GM19023 (cell line): ENCODE measurements at regions not wholly inside any gene's neighbourhood (a gene's known extent, or its start where the extent isn't known, plus 50 kb on each side); places are given as distances from the start of the nearest gene placed in this dataset.
"Not testable (repeated sequence)": the region's sequence is repeated elsewhere in the genome, so short reads cannot be mapped to it uniquely, and the experiment has no call there.

Experiments used
- ATAC-seq: cut with Tn5 transposase; IDR thresholded peaks from one replicate; pipeline ENCODE4 v1.9.1; 2021; ENCODE audit warnings: mild to moderate bottlenecking, moderate library complexity; ENCODE audit not compliant: unreplicated experiment

GRCh38 chr6:119845161-119845560 lies 495.6 kb upstream of the MAN1A1 start:
- ATAC-seq: no peak

- ATAC-seq: no peak
Measured at GRCh38 chr6:119844387-119844786, 494.8 kb upstream of the MAN1A1 start.

GRCh38 chr6:119842191-119842590 lies 492.6 kb upstream of the MAN1A1 start:
- ATAC-seq: no peak

- no peak for ATAC-seq
Measured at GRCh38 chr6:119838043-119838442, 488.5 kb upstream of the MAN1A1 start.

- no peak for ATAC-seq
Measured at GRCh38 chr6:119834418-119834817, 484.9 kb upstream of the MAN1A1 start.

- ATAC-seq: no peak
Measured at GRCh38 chr6:119832411-119832810, 482.9 kb upstream of the MAN1A1 start.

- ATAC-seq: no peak
Measured at GRCh38 chr6:119830494-119831295, 481.1 kb upstream of the MAN1A1 start.

- no peak for ATAC-seq
Measured at GRCh38 chr6:119830069-119830468, 480.5 kb upstream of the MAN1A1 start.

- ATAC-seq: not testable (repeated sequence)
Measured at GRCh38 chr6:119829499-119829898, 479.9 kb upstream of the MAN1A1 start.

- no peak for ATAC-seq
Measured at GRCh38 chr6:119829006-119829405, 479.4 kb upstream of the MAN1A1 start.

- ATAC-seq: no peak
Measured at GRCh38 chr6:119821380-119821779, 471.8 kb upstream of the MAN1A1 start.

- no peak for ATAC-seq
Measured at GRCh38 chr6:119818876-119819275, 469.3 kb upstream of the MAN1A1 start.

- no peak for ATAC-seq
Measured at GRCh38 chr6:119814609-119815400, 465.2 kb upstream of the MAN1A1 start.

GRCh38 chr6:119802464-119802863 lies 452.9 kb upstream of the MAN1A1 start:
- ATAC-seq: no peak

GRCh38 chr6:119801056-119801455 lies 451.5 kb upstream of the MAN1A1 start:
- ATAC-seq: no peak

GRCh38 chr6:119800526-119800925 lies 451.0 kb upstream of the MAN1A1 start:
- ATAC-seq: no peak

GRCh38 chr6:119799596-119800509 lies 450.3 kb upstream of the MAN1A1 start:
- no peak for ATAC-seq

GRCh38 chr6:119791736-119792135 lies 442.2 kb upstream of the MAN1A1 start:
- no peak for ATAC-seq

GRCh38 chr6:119781365-119781764 lies 431.8 kb upstream of the MAN1A1 start:
- ATAC-seq: no peak

GRCh38 chr6:119768201-119768600 lies 418.6 kb upstream of the MAN1A1 start:
- ATAC-seq: no peak
